Progenitor cell of endocrine pancreas (in vitro differentiated cells): ENCODE measurements at regions not wholly inside any gene's neighbourhood (a gene's known extent, or its start where the extent isn't known, plus 50 kb on each side); places are given as distances from the start of the nearest gene placed in this dataset.

Source experiments
- DNase-seq: peaks from one replicate; pipeline ENCODE4 v3.0.0; 2021; ENCODE audit warnings: low spot score; ENCODE audit not compliant: unreplicated experiment
- H3K27ac Mint-ChIP-seq: 2 replicates; pipeline ENCODE4 v1.8.0; 2021; ENCODE audit warnings: mild to moderate bottlenecking, moderate library complexity, mixed read lengths
- H3K27me3 Mint-ChIP-seq: 2 replicates; pipeline ENCODE4 v1.8.0; 2021; ENCODE audit warnings: mixed read lengths
- H3K36me3 Mint-ChIP-seq: 2 replicates; pipeline ENCODE4 v1.8.0; 2022; ENCODE audit warnings: mixed read lengths; ENCODE audit not compliant: insufficient read depth
- H3K4me1 Mint-ChIP-seq: 2 replicates; pipeline ENCODE4 v1.8.0; 2021; ENCODE audit warnings: low read depth, mixed read lengths
- H3K4me3 Mint-ChIP-seq: 2 replicates; pipeline ENCODE4 v1.8.0; 2021; ENCODE audit warnings: low read depth, mild to moderate bottlenecking, moderate library complexity, mixed read lengths
- H3K9me3 Mint-ChIP-seq: 2 replicates; pipeline ENCODE4 v1.8.0; 2021; ENCODE audit warnings: low read depth, mixed read lengths
- TF ChIP-seq, protein P1 (sequence below): fragments of 200-600 bp; sonication (generic); IDR thresholded peaks from one replicate; pipeline ENCODE4 v1.5.0; 2021; ENCODE audit warnings: antibody characterized with exemption, mild to moderate bottlenecking; ENCODE audit not compliant: unreplicated experiment

DNA sequence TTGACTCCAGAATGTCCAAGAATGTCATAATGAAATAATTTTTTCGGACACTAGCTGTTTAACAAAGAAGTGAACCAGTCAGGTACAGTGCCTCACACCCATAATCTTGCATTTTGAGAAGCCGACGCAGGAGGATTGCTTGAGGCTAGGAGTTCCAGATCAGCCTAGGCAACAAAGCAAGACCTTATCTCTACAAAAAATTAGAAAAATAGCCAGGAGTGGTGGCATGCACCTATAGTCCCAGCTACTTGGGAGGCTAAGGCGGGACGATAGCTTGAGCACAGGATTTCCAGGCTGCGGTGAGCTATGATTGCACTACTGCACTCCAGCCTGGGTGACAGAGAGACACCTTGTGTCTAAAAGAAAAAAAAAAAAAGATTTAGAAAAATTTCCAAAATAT, 235.8 kb upstream of the FN1 start:
- no peak for DNase-seq
- no peaks in the 10 kb centered on the region for H3K27me3 Mint-ChIP-seq
- H3K4me3 Mint-ChIP-seq: no peak overlapping the region
- TF ChIP-seq, protein P1, sequence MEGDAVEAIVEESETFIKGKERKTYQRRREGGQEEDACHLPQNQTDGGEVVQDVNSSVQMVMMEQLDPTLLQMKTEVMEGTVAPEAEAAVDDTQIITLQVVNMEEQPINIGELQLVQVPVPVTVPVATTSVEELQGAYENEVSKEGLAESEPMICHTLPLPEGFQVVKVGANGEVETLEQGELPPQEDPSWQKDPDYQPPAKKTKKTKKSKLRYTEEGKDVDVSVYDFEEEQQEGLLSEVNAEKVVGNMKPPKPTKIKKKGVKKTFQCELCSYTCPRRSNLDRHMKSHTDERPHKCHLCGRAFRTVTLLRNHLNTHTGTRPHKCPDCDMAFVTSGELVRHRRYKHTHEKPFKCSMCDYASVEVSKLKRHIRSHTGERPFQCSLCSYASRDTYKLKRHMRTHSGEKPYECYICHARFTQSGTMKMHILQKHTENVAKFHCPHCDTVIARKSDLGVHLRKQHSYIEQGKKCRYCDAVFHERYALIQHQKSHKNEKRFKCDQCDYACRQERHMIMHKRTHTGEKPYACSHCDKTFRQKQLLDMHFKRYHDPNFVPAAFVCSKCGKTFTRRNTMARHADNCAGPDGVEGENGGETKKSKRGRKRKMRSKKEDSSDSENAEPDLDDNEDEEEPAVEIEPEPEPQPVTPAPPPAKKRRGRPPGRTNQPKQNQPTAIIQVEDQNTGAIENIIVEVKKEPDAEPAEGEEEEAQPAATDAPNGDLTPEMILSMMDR: no peak
- peaks cover 41% of the 10 kb centered on the region for H3K4me1 Mint-ChIP-seq
- H3K36me3 Mint-ChIP-seq: peaks cover 7% of the 10 kb centered on the region
- H3K27ac Mint-ChIP-seq: peak overlapping the region; percentile 47
- H3K9me3 Mint-ChIP-seq: peaks cover 10% of the 10 kb centered on the region

DNA sequence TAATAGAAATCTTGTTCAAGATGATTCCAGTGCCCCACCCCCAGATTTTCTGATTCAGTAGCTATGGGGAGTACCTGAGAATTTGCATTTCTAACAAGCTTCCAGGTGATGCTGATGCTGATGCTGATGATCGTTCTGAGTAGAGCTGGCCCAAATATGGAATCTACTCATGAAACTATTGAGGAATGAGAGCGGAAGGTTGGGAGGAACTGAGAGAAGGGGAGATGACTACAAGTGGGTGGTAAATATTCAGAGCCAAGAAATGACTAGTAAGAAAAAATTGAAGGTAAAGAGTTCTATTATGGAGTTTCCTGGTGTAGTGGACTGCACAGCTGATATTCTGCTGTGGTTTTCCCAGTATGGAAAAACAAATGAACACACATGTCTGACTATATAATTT, 235.4 kb upstream of the FN1 start:
- peaks cover 43% of the 10 kb centered on the region for H3K4me1 Mint-ChIP-seq
- H3K36me3 Mint-ChIP-seq: peaks cover 8% of the 10 kb centered on the region
- H3K27ac Mint-ChIP-seq: peak overlapping the region; percentile 47
- no peak overlapping the region for H3K4me3 Mint-ChIP-seq
- TF ChIP-seq, protein P1: no peak
- peaks cover 10% of the 10 kb centered on the region for H3K9me3 Mint-ChIP-seq
- no peaks in the 10 kb centered on the region for H3K27me3 Mint-ChIP-seq
- no peak for DNase-seq

DNA sequence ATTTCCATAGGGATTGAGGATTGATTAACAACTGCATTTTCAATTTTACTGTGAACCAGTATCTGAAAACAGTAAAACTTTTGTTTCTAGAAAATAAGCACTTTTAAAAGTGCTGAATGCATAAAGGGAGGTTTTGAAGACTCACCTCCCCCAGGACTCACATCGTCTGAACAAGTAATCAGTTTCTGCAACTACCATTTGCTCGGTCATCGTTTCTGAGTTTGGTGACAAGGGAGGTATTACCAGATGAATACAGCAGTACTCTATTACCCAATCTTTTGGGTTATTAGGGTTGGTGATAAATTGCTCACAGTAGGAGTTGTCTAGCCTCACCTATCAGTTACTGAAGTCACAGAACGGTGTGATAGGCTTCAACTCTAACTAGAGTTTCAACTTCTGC, 234.5 kb upstream of the FN1 start:
- Mint-ChIP-seq H3K4me3 (no peak overlapping the region), H3K4me1 (peaks cover 45% of the 10 kb centered on the region), H3K27me3 (no peaks in the 10 kb centered on the region), H3K27ac (no peak overlapping the region), H3K36me3 (peaks cover 11% of the 10 kb centered on the region), H3K9me3 (peaks cover 14% of the 10 kb centered on the region)
- DNase-seq: no peak
- TF ChIP-seq, protein P1: no peak

DNA sequence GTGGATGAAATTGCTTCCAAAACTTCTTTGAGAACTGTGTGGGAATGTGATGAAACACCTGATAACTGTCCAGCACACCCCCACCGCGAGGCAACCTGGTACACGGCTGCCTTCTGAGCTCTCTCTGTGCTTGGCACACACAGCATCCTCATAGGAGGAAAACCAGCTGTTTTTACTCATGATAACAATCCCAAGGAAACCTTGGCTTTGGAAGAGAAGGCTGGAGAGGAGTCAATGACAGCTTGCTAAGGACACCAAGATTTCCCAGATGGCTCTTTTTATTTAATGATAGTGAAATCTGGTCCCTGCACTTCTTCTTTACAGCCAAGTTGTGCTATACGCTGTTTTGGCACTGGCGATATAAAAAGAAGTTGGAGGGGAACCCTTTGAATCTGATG, 232.5 kb upstream of the FN1 start:
- Mint-ChIP-seq H3K4me1 (peaks cover 47% of the 10 kb centered on the region), H3K4me3 (peak overlapping the region; percentile 41), H3K9me3 (peaks cover 14% of the 10 kb centered on the region), H3K36me3 (peaks cover 15% of the 10 kb centered on the region), H3K27me3 (no peaks in the 10 kb centered on the region), H3K27ac (peak overlapping the region; percentile 41)
- TF ChIP-seq, protein P1: no peak
- no peak for DNase-seq

DNA sequence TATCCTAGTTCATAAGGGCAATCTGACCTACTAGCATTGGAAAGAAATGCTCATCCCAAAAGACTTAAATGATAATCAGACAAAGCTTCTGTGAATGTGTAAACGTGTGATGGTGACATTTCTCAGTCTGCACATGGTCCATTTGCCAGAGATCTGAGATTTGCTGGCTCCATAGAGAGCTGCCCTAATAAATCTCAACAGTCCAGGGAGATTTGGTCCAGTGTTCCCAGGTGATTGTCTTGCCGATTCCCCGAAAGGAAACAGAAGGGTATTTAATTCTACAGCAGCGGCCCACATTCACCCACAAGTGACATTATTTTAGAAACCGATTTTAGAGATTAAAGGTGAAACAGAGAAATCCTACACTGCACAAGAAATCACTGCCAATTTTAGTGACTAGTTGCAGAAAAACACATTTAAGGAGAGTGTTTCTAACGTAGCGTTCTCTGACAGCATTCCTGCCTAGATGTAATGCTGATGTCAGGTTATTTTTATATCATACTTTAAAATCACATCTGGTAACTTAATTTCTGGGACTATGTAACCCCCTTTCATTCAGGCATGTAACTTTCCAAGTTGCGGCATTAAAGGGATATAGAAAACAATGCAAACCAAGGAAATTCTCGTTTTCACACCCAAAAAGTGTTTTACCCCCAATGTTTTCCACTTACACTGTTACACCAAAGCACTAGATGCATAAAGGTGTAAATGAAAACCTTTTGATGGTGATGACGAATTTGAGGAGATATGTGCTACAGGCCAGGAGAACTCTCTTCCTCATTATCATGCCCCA, 231.9 kb upstream of the FN1 start:
- Mint-ChIP-seq H3K27me3 (no peaks in the 10 kb centered on the region), H3K27ac (peak overlapping the region; percentile 53), H3K36me3 (peaks cover 13% of the 10 kb centered on the region), H3K4me3 (peak overlapping the region; percentile 41), H3K4me1 (peaks cover 47% of the 10 kb centered on the region), H3K9me3 (peaks cover 11% of the 10 kb centered on the region)
- TF ChIP-seq, protein P1: no peak
- no peak for DNase-seq
